ENCODE measurements at regions not wholly inside any gene's neighbourhood (a gene's known extent, or its start where the extent isn't known, plus 50 kb on each side); places are given as distances from the start of the nearest gene placed in this dataset.

- TF ChIP-seq KDM5A (IDR thresholded peaks at IDR 0.05; ENCODE audit: low read length), result no peak
- no peak for TF ChIP-seq EGR1 (IDR thresholded peaks at IDR 0.05; ENCODE audit: borderline replicate concordance, low read depth, low read length)
- TF ChIP-seq, protein P1, sequence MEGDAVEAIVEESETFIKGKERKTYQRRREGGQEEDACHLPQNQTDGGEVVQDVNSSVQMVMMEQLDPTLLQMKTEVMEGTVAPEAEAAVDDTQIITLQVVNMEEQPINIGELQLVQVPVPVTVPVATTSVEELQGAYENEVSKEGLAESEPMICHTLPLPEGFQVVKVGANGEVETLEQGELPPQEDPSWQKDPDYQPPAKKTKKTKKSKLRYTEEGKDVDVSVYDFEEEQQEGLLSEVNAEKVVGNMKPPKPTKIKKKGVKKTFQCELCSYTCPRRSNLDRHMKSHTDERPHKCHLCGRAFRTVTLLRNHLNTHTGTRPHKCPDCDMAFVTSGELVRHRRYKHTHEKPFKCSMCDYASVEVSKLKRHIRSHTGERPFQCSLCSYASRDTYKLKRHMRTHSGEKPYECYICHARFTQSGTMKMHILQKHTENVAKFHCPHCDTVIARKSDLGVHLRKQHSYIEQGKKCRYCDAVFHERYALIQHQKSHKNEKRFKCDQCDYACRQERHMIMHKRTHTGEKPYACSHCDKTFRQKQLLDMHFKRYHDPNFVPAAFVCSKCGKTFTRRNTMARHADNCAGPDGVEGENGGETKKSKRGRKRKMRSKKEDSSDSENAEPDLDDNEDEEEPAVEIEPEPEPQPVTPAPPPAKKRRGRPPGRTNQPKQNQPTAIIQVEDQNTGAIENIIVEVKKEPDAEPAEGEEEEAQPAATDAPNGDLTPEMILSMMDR (IDR thresholded peaks at IDR 0.05; ENCODE audit: control extremely low read depth in 1 of 3, insufficient read depth in 1 of 3, low read depth in 1 of 3, low read length in 3 of 3), result no peak
- TF ChIP-seq, protein P2, sequence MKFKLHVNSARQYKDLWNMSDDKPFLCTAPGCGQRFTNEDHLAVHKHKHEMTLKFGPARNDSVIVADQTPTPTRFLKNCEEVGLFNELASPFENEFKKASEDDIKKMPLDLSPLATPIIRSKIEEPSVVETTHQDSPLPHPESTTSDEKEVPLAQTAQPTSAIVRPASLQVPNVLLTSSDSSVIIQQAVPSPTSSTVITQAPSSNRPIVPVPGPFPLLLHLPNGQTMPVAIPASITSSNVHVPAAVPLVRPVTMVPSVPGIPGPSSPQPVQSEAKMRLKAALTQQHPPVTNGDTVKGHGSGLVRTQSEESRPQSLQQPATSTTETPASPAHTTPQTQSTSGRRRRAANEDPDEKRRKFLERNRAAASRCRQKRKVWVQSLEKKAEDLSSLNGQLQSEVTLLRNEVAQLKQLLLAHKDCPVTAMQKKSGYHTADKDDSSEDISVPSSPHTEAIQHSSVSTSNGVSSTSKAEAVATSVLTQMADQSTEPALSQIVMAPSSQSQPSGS (IDR thresholded peaks at IDR 0.05; ENCODE audit: low read length), result no peak
- TF ChIP-seq POLR2A (IDR thresholded peaks at IDR 0.05; ENCODE audit: control extremely low read depth in 1 of 2, low read depth in 2 of 2, low read length in 2 of 2), result no peak
- no peak for TF ChIP-seq CEBPB (IDR thresholded peaks at IDR 0.05; ENCODE audit: low read depth, low read length)
- no peak for TF ChIP-seq SP1 (IDR thresholded peaks at IDR 0.05; ENCODE audit: low read depth, low read length)
- TF ChIP-seq POLR2AphosphoS5 (IDR thresholded peaks at IDR 0.05; ENCODE audit: low read depth, low read length), result no peak
- no peak for TF ChIP-seq PHF8 (conservative IDR thresholded peaks at IDR 0.05; ENCODE audit: low read depth, low read length)
- no peak for TF ChIP-seq TAF1 (IDR thresholded peaks at IDR 0.05; ENCODE audit: low read depth, low read length)
- TF ChIP-seq CBX8 (IDR thresholded peaks at IDR 0.05; ENCODE audit: borderline replicate concordance, low read depth, low read length), result no peak
- no peak for TF ChIP-seq ZNF274 (IDR thresholded peaks at IDR 0.05; ENCODE audit: borderline replicate concordance, extremely low read depth, low read length)
These were observed 299.8 kb downstream of the LRATD1 start for GRCh38 chr2:14932285-14932684.
